ENCODE measurements at regions not wholly inside any gene's neighbourhood (a gene's known extent, or its start where the extent isn't known, plus 50 kb on each side); places are given as distances from the start of the nearest gene placed in this dataset.

DNA sequence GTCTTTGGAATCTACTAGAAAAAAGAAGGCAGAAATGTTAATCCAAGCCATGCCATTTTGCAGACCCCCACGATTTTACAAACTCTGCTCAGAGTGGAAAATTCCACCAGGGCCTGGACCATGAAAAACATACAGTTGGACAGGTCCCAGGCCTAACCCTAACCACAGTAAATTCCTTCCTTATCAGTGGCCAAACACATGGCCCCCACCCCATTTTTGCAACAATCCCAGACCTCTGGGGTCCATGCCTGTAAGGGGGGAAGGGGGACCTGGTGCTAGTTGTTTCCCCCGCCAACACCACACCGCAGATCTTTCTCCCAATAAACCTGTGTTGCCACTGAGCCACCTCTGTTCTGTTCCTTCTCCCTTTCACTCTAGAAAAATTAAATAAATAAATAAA is 1352.7 kb downstream of the AMY1C start:
- TF ChIP-seq, protein P1, sequence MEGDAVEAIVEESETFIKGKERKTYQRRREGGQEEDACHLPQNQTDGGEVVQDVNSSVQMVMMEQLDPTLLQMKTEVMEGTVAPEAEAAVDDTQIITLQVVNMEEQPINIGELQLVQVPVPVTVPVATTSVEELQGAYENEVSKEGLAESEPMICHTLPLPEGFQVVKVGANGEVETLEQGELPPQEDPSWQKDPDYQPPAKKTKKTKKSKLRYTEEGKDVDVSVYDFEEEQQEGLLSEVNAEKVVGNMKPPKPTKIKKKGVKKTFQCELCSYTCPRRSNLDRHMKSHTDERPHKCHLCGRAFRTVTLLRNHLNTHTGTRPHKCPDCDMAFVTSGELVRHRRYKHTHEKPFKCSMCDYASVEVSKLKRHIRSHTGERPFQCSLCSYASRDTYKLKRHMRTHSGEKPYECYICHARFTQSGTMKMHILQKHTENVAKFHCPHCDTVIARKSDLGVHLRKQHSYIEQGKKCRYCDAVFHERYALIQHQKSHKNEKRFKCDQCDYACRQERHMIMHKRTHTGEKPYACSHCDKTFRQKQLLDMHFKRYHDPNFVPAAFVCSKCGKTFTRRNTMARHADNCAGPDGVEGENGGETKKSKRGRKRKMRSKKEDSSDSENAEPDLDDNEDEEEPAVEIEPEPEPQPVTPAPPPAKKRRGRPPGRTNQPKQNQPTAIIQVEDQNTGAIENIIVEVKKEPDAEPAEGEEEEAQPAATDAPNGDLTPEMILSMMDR (IDR thresholded peaks at IDR 0.05), result no peak
- TF ChIP-seq EZH2 (IDR thresholded peaks at IDR 0.05; ENCODE audit: borderline replicate concordance, insufficient read depth, low read depth, low read length, poor library complexity, severe bottlenecking), result no peak
